SK-N-SH treated with all-trans-retinoic acid at 6 μM for 48 hours (cell line): ENCODE measurements at regions not wholly inside any gene's neighbourhood (a gene's known extent, or its start where the extent isn't known, plus 50 kb on each side); places are given as distances from the start of the nearest gene placed in this dataset.

ENCODE experiments used
- ARNTL ChIP-seq: fragments of 450-650 bp; formaldehyde crosslinking; IDR thresholded peaks from 2 replicates; pipeline ENCODE4 v1.5.0; 2020; ENCODE audit warnings: low read depth, mild to moderate bottlenecking, moderate library complexity, borderline replicate concordance
- TOX ChIP-seq: fragments of 250-450 bp; sonication (Bioruptor Pico); IDR thresholded peaks from 2 replicates; pipeline ENCODE4 v1.8.0; 2021; ENCODE audit warnings: mild to moderate bottlenecking, moderate library complexity, borderline replicate concordance
- ZFP30 ChIP-seq: fragments of 450-650 bp; formaldehyde crosslinking; IDR thresholded peaks from 2 replicates; pipeline ENCODE4 v1.5.0; 2022; ENCODE audit warnings: mild to moderate bottlenecking, moderate library complexity

GRCh38 chr12:27382924-27383323, 50.3 kb downstream of the BMAL2 start:
- no peak for TF ChIP-seq ZFP30 (CRISPR knock-in tag)
- no peak for TF ChIP-seq TOX (CRISPR knock-in tag)
- no peak for TF ChIP-seq ARNTL (CRISPR knock-in tag)
